SK-N-SH (cell line): ENCODE measurements at regions not wholly inside any gene's neighbourhood (a gene's known extent, or its start where the extent isn't known, plus 50 kb on each side); places are given as distances from the start of the nearest gene placed in this dataset.

Experiments used
- CTCF ChIA-PET: fragments of 300-600, 350-600 bp; formaldehyde crosslinking; extraction: SDS; loops from one replicate; lab custom pipeline; 2021; lab: Yijun Ruan, JAX
- POLR2A ChIA-PET: fragments of 350-600 bp; sonication (Branson Sonifier 250); formaldehyde crosslinking; extraction: SDS; loops from one replicate; lab custom pipeline; 2020; ENCODE audit warnings: antibody characterized with exemption, inconsistent platforms; lab: Yijun Ruan, JAX
- DNase-seq: peaks from one replicate; pipeline ENCODE4 v3.0.0; 2012
- H2AFZ ChIP-seq: fragments of 200-600 bp; sonication (generic); 2 replicates; pipeline ENCODE4 v1.8.1; 2016; ENCODE audit warnings: antibody characterized with exemption, mild to moderate bottlenecking, low read depth
- H3F3A ChIP-seq: fragments of 200-600 bp; sonication (generic); replicated peaks from 2 replicates; pipeline ENCODE3; 2016; ENCODE audit warnings: antibody characterized with exemption, mild to moderate bottlenecking; ENCODE audit not compliant: insufficient read depth
- H3K27ac ChIP-seq, 2 experiments: fragments of 200-500 bp in 1 of 2; fragments of 200-600 bp in 1 of 2; sonication (Bioruptor generic) in 1 of 2; sonication (generic), shearing (Covaris generic) in 1 of 2; 2 replicates each; pipeline versions ENCODE4 v1.5.1 to v1.6.1; 2014 to 2016; ENCODE audit warnings: low read depth in 2 of 2, inconsistent platforms in 1 of 2, low read length in 1 of 2, mild to moderate bottlenecking in 1 of 2, mixed read lengths in 1 of 2
- H3K27me3 ChIP-seq: fragments of 200-600 bp; sonication (generic), shearing (Covaris generic); 2 replicates; pipeline ENCODE4 v1.6.1; 2016; ENCODE audit warnings: mixed run types; ENCODE audit not compliant: insufficient read depth
- H3K36me3 ChIP-seq, 2 experiments: fragments of 200-500 bp in 1 of 2; fragments of 200-600 bp in 1 of 2; sonication (Bioruptor generic) in 1 of 2; sonication (generic) in 1 of 2; replicated peaks in 1 of 2; 2 replicates each; pipeline versions ENCODE3 to v1.5.1; 2014 to 2016; ENCODE audit warnings: low read length in 1 of 2, mild to moderate bottlenecking in 1 of 2; ENCODE audit not compliant: insufficient read depth in 2 of 2, control insufficient read depth in 1 of 2
- H3K4me1 ChIP-seq, 2 experiments: fragments of 200-500 bp in 1 of 2; fragments of 200-600 bp in 1 of 2; sonication (Bioruptor generic) in 1 of 2; sonication (generic), shearing (Covaris generic) in 1 of 2; 2 replicates each; pipeline versions ENCODE4 v1.5.1 to v1.6.1; 2014 to 2016; ENCODE audit warnings: low read depth in 1 of 2, low read length in 1 of 2, mixed run types in 1 of 2; ENCODE audit not compliant: insufficient read depth in 2 of 2, control insufficient read depth in 1 of 2
- H3K4me2 ChIP-seq: fragments of 200-600 bp; sonication (generic), shearing (Covaris generic); 2 replicates; pipeline ENCODE4 v1.6.1; 2017; ENCODE audit warnings: mixed run types
- H3K4me3 ChIP-seq, 2 experiments: fragments of 200-500 bp in 1 of 2; fragments of 200-600 bp in 1 of 2; sonication (Bioruptor generic) in 1 of 2; sonication (generic), shearing (Covaris generic) in 1 of 2; 2 replicates each; pipeline versions ENCODE4 v1.5.1 to v1.8.1; 2014 to 2016; ENCODE audit warnings: low read depth in 2 of 2, inconsistent platforms in 1 of 2, low read length in 1 of 2, mild to moderate bottlenecking in 1 of 2, mixed read lengths in 1 of 2, moderate library complexity in 1 of 2
- H3K79me2 ChIP-seq: fragments of 200-600 bp; sonication (generic); 2 replicates; pipeline ENCODE4 v1.8.1; 2017; ENCODE audit warnings: mild to moderate bottlenecking; ENCODE audit not compliant: insufficient read depth
- H3K9ac ChIP-seq: fragments of 200-600 bp; sonication (generic); 2 replicates; pipeline ENCODE4 v1.6.1; 2017; ENCODE audit warnings: mixed run types
- H3K9me2 ChIP-seq: fragments of 200-600 bp; sonication (generic); 2 replicates; pipeline ENCODE4 v1.6.1; 2017; ENCODE audit warnings: mixed run types
- H3K9me3 ChIP-seq: fragments of 200-600 bp; sonication (generic); 2 replicates; pipeline ENCODE4 v1.6.1; 2017; ENCODE audit warnings: mixed run types, mild to moderate bottlenecking, moderate library complexity
- H4K20me1 ChIP-seq: fragments of 200-600 bp; sonication (generic); 2 replicates; pipeline ENCODE4 v1.6.1; 2017; ENCODE audit warnings: mild to moderate bottlenecking, mixed run types; ENCODE audit not compliant: insufficient read depth
- CHD2 ChIP-seq: fragments of 150-350 bp; IDR thresholded peaks from 2 replicates; pipeline ENCODE4 v1.6.1; 2018; ENCODE audit warnings: low read length; ENCODE audit not compliant: partially characterized antibody
- CTCF ChIP-seq: fragments of 200-600 bp; sonication (generic); IDR thresholded peaks from 2 replicates; pipeline ENCODE4 v1.6.1; 2017; ENCODE audit warnings: antibody characterized with exemption, mild to moderate bottlenecking, moderate library complexity
- ELF1 ChIP-seq: IDR thresholded peaks from 2 replicates; pipeline ENCODE4 v1.4.0; 2012
- FOSL2 ChIP-seq: IDR thresholded peaks from 2 replicates; pipeline ENCODE4 v1.4.0; 2012; ENCODE audit warnings: low read depth, mild to moderate bottlenecking, moderate library complexity, borderline replicate concordance
- GABPA ChIP-seq: IDR thresholded peaks from 2 replicates; pipeline ENCODE4 v1.4.0; 2012; ENCODE audit warnings: low read depth, mild to moderate bottlenecking
- GATA2 ChIP-seq: sonication (generic); formaldehyde crosslinking; IDR thresholded peaks from 2 replicates; pipeline ENCODE4 v1.5.0; 2020; ENCODE audit warnings: mild to moderate bottlenecking, missing genetic modification reagents
- IRF3 ChIP-seq: fragments of 150-350 bp; IDR thresholded peaks from 2 replicates; pipeline ENCODE4 v1.6.1; 2016; ENCODE audit warnings: mild to moderate bottlenecking, low read depth, low read length
- MAX ChIP-seq: IDR thresholded peaks from 2 replicates; pipeline ENCODE4 v1.4.0; 2012; ENCODE audit warnings: low read depth
- MEF2A ChIP-seq: IDR thresholded peaks from 2 replicates; pipeline ENCODE4 v1.4.0; 2012; ENCODE audit warnings: low read depth, borderline replicate concordance
- MXI1 ChIP-seq: IDR thresholded peaks from 2 replicates; pipeline ENCODE4 v1.6.1; 2012; ENCODE audit warnings: mild to moderate bottlenecking, low read depth, low read length, improper control_type of control experiment
- NFIC ChIP-seq: IDR thresholded peaks from 2 replicates; pipeline ENCODE4 v1.4.0; 2012; ENCODE audit warnings: borderline replicate concordance
- RAD21 ChIP-seq: IDR thresholded peaks from 2 replicates; pipeline ENCODE4 v1.6.1; 2012; ENCODE audit warnings: mild to moderate bottlenecking, low read length
- RFX5 ChIP-seq: IDR thresholded peaks from 2 replicates; pipeline ENCODE4 v1.6.1; 2012; ENCODE audit warnings: mild to moderate bottlenecking, improper control_type of control experiment, low read length
- SMC3 ChIP-seq: IDR thresholded peaks from 2 replicates; pipeline ENCODE4 v1.6.1; 2012; ENCODE audit warnings: low read depth, low read length, improper control_type of control experiment
- TCF12 ChIP-seq: IDR thresholded peaks from 2 replicates; pipeline ENCODE4 v1.4.0; 2012
- TEAD4 ChIP-seq: IDR thresholded peaks from 2 replicates; pipeline ENCODE4 v1.4.0; 2012; ENCODE audit warnings: mild to moderate bottlenecking, borderline replicate concordance; ENCODE audit not compliant: insufficient read depth
- USF1 ChIP-seq: IDR thresholded peaks from 2 replicates; pipeline ENCODE4 v1.4.0; 2012; ENCODE audit warnings: low read depth, borderline replicate concordance
- USF2 ChIP-seq: fragments of 150-350 bp; IDR thresholded peaks from 2 replicates; pipeline ENCODE4 v1.6.1; 2017; ENCODE audit warnings: antibody characterized with exemption, low read length, low read depth, borderline replicate concordance
- WGBS: methylation state at CpG from one replicate; pipeline ENCODE4 v1.1.6; 2017; ENCODE audit warnings: low lambda C conversion rate; 5-methylcytosine and 5-hydroxymethylcytosine counted together

GRCh38 chr10:27364028-27364427 lies 123.4 kb upstream of the ACBD5 start:
- Histone ChIP-seq H3K4me1 (no peaks in the 10 kb centered on the region; a peak in 1 of 4 replicates), H3K79me2 (no peaks in the 10 kb centered on the region), H3K4me2 (no peak overlapping the region)
- POLR2A ChIA-PET, result no interaction called here
- TF ChIP-seq MEF2A (no peak), FOSL2 (no peak), CHD2 (no peak), TEAD4 (no peak), TCF12 (no peak), NFIC (no peak), MXI1 (no peak), CTCF (no peak), RAD21 (no peak), GATA2 (CRISPR knock-in tag) (no peak)
- TF ChIP-seq, all 33 proteins: peak for 0
- 31% methylated on average over 8 of the region's 8 CpGs for WGBS
- Histone ChIP-seq H3K9me3 (no peaks in the 10 kb centered on the region), H3K9ac (no peak overlapping the region), H3F3A (no peaks in the 10 kb centered on the region), H2AFZ (no peak overlapping the region), H3K4me3 (no peak overlapping the region), H3K27ac (no peak overlapping the region), H3K36me3 (no peaks in the 10 kb centered on the region), H3K27me3 (0 out of 2 replicates have a peak, but pooled peaks cover 8% of the 10 kb centered on the region), H3K9me2 (no peaks in the 10 kb centered on the region), H4K20me1 (no peaks in the 10 kb centered on the region)
- DNase-seq, result no peak
- CTCF ChIA-PET, result interaction anchor here (0.9 to 1.4 kb wide), 2 partner anchors 140 to 877 kb away, joined by 3 to 4 read pairs; no protein-coding TSS in a partner anchor

- Histone ChIP-seq H2AFZ (no peak overlapping the region; the same call in 1 of the 2 replicates), H3K9ac (no peak overlapping the region), H3K4me2 (no peak overlapping the region), H3K27ac (no peak overlapping the region), H3K79me2 (no peaks in the 10 kb centered on the region), H3K9me2 (no peaks in the 10 kb centered on the region), H3K4me1 (no peaks in the 10 kb centered on the region; a peak in 1 of 4 replicates), H3K36me3 (no peaks in the 10 kb centered on the region), H4K20me1 (no peaks in the 10 kb centered on the region), H3F3A (no peaks in the 10 kb centered on the region)
- WGBS, result 4% methylated on average over 3 of the region's 3 CpGs
- peak; percentile 71 for DNase-seq
- no peak for TF ChIP-seq RFX5
- TF ChIP-seq CTCF, result peak; percentile 80
- no peak for TF ChIP-seq USF1
- no peak for TF ChIP-seq MEF2A
- TF ChIP-seq GABPA, result no peak
- 0 out of 2 replicates have a peak, but pooled peaks have one; percentile 25 for TF ChIP-seq MXI1
- TF ChIP-seq CHD2, result peak; percentile 46
- TF ChIP-seq MAX, result no peak
- peak; percentile 82 for TF ChIP-seq SMC3
- TF ChIP-seq IRF3, result no peak
- TF ChIP-seq ELF1, result no peak
- TF ChIP-seq USF2, result no peak
- peak; percentile 100 for TF ChIP-seq RAD21
- TF ChIP-seq, all 33 proteins: peak for 5
- Histone ChIP-seq H3K4me3 (no peak overlapping the region; a peak in 1 of 4 replicates), H3K27me3 (no peaks in the 10 kb centered on the region), H3K9me3 (no peaks in the 10 kb centered on the region)
- POLR2A ChIA-PET, result no interaction called here
- CTCF ChIA-PET, result interaction anchor here (0.5 to 2.0 kb wide), 19 partner anchors 9 to 839 kb away, joined by 3 to 23 read pairs (median 4); partner anchors contain the start of gene ABI1
These were observed 120.1 kb upstream of the ACBD5 start for GRCh38 chr10:27360581-27361172.
